NCI-H1436 (cell line): ENCODE measurements at regions not wholly inside any gene's neighbourhood (a gene's known extent, or its start where the extent isn't known, plus 50 kb on each side); places are given as distances from the start of the nearest gene placed in this dataset.

Source experiments
- DNase-seq: peaks from one replicate; lab custom pipeline; 2025; lab: John Stamatoyannopoulos, UW

DNA sequence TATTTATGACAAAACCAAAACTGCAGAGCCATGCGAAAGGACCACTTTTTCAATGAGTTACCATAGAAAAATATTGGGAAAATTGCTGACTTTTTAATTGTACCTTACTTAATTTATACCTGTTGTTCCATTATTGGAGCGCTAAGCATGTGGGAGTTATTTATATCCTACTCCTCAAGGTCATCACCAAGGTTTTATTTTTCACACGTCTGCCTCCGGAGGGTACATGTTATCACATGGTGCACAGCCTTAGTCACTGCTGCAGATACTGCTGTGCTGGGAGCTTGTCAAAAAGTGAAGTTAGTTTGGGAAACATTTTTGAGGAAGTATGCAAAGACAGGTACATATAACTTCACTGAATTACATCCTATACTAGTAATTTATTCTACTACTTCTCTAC is 1444.3 kb downstream of the AACS start:
- no peak for DNase-seq

GRCh38 chr12:126510630-126511029 is 1445.4 kb downstream of the AACS start:
- no peak for DNase-seq

- no peak for DNase-seq
These were observed 1448.0 kb downstream of the AACS start for GRCh38 chr12:126512916-126513913.

- no peak for DNase-seq
These were observed 1453.5 kb downstream of the AACS start for GRCh38 chr12:126518596-126519200.

DNA sequence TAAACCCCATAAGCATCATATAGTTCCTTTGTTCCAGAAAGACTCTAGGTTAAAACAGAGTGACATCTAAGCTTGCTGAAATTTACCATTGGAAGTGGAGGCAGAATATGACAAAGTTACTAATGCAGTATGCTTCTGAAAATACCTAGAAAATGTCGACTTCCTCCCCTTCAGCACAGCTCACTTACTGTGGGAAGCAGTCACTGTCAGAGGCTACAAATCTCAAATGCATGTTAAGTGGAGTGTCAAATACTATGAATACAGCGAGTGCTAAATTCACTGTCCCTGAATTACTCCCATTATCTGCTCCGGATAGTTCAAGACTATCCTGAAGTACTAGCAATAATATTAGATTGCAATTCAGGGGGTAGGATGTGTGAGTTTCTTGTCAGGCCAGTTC is 1454.6 kb downstream of the AACS start:
- no peak for DNase-seq

DNA sequence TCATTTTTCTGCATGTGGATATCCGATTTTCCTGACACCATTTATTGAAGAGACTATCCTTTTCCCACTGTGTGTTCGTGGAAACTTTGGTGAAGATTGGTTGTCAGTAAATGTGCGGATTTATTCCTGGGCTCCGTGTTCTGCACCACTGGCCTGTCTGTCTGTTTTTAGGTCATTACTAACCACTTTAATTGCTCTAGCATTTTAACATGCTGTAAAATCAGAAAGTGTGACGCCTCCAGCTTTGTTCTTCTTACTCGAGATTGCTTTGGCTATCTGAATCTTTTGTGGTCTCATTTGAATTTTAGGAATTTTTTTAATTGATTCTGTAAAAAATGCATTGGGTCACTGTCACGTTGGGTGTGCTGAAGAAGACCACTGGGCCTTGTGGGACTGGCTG is 1458.7 kb downstream of the AACS start:
- no peak for DNase-seq

DNA sequence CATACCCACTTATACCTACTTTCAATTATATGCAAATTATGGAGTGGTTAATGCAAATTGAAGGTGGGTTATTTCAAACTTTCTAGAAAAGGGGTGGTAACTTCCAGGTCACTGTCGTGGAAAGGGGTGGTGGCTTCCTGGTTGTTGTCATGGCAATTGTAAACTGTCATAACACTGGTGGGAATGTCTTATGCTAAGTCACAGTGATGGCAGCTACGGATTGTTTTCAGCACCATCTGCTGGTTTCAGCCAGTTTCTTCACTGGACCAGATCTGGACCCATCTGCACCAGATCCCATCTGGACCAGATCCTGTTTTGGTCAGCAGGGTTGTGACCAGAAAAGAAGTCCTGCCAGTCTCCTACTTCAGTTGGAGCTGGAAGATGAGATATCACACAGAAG is 1469.3 kb downstream of the AACS start:
- no peak for DNase-seq

DNA sequence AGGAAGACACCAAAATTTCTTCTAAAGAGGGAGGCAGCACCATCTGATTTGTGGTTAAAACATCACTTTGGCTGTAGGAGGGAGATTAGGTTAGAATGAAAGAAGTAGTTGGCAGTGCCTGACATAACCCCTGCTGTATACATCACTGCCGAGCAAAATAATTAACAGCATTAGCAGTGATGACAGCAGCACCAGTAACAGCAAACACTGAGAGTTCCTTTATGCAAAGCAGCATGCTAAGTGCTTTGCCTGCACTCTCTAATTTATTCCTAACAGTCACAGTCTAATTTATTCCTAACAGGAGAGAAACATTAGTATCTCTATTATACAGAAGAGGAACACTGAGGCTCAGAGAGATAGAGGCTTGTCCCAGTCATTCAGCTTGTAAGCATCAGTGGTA is 1469.7 kb downstream of the AACS start:
- no peak for DNase-seq

- DNase-seq: no peak
These were observed 1470.7 kb downstream of the AACS start for GRCh38 chr12:126535971-126536370.

GRCh38 chr12:126537961-126538530 is 1472.8 kb downstream of the AACS start:
- no peak for DNase-seq

DNA sequence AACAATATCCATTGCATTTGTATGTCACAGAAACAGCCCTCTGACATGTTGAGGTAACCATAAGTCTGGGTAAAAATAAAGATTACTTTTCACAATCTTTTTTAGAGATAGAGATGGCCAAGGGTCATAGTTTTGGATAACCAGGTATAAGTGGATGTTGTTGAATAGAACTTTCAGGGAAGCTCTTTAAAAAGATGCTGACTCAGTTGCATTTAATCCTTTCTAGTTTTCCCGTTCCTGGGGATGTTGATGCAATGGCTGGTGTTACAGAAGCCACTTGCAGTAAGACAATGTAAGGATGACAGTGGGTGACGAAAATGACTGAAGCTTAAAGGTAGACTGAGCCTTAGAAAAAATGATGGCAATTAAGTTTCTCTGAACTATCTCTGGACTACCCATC is 1473.7 kb downstream of the AACS start:
- no peak for DNase-seq

DNA sequence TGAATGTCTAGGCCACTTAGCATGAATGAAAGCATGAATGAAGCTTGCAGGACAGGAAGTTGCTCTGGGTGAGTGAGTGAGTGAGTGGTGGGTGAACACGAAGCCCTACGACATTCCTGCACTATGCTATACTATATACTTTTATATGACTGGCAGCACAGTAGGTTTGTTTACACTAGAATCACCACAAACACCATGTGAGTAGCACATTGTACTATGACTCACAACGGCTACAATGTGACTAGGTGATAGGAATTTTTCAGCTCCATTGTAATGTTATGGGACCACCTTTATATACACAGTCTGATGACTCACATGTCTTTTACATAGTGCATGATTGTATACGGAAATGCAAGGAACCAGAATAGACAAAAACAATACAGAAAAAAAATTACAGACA is 1480.2 kb downstream of the AACS start:
- no peak for DNase-seq

GRCh38 chr12:126547905-126548304 is 1482.7 kb downstream of the AACS start:
- DNase-seq: no peak

DNA sequence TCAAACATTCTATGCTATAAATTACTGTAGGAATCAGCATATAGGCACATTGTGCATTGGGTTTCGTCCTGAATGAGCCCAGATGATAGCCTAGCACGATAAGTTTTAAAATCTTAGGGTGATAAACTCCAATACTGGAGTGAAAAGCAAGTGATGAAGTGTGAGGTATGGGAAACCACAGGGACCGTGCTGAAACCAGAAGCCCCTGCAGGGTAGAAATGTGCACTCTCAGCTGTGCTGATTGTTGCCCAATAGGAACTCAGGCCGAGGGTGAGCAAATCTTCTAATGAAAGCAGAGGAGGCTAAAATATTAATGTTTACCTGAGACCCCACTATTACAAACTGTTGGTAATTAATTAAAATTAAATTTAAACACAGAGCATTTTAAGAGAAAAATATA is 1486.6 kb downstream of the AACS start:
- no peak for DNase-seq

GRCh38 chr12:126554625-126555024 is 1489.4 kb downstream of the AACS start:
- no peak for DNase-seq

GRCh38 chr12:126557659-126558058 is 1492.4 kb downstream of the AACS start:
- no peak for DNase-seq

DNA sequence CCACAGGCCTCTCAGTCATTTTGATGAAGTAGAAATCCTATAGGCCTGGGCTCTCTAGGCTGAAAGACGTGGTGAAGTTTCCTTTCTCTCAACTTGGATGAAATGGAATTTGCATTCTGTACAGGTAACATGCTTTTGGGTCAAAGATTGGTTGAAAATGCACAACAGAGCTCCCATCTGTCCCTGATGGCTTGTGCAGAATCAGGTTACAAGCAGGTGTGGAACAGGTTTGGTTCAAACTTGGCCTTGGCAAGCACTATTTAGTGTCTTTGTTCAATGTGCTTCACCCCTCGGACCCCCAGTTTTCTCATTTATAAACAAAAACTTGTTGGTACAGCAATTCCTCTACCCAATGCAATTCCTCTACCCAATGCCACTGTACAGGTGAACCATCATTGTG is 1493.0 kb downstream of the AACS start:
- DNase-seq: no peak

DNA sequence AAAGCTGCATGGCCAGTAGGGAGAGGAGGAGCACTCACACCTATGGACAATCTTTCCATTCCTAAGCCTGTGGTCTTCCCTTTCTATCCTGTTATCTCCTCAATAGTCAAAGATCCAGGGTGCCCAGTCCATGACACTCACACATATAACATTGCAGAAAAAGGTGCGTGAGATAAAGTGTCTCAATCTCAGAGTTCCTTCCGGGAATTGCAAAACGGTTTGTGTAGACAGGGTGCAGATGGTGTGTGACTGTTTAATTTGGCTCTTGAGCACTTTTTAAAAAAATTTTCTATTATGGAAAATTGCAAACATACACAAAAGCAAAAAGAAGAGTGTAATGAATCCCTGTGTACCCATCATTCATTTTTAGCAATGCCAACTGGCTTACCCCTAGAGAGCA is 1493.6 kb downstream of the AACS start:
- no peak for DNase-seq

DNA sequence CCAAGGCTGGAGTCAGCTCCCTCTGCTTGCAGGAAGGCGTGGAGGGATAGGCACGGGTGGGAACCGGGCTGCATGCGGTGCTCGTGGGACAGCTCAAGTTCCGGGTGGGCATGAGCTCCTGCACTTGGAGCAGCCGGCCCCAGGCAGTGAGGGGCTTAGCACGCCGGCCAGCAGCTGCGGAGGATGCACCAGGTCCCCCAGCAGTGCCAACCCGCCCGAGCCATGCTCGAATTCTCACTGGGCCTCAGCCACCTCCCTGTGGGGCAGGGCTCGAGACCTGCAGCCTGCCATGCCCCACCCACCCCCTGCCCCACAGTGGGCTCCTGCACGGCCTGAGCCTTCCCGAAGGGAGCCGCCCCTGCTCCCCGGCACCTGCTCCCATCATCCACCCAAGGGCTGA is 1501.8 kb downstream of the AACS start:
- no peak for DNase-seq

DNA sequence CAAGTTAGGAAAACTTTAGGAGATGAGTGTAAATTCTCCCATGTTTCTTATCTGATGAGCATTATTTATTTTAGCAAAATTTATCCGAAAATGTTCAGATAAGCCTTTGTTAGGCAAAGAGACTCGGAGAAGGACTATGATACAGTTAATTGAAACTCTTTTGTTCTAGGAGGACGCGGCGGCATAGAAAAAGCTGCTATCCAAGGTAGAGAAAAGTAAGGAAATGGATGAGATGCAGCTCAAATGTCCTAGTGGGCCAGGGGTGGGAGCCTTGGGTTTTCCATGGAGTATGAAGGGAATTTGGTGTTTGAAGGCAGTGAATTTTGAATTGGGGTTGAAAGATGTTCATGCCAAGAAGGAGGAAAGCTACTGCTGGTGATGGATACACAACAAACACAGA is 1504.5 kb downstream of the AACS start:
- no peak for DNase-seq

DNA sequence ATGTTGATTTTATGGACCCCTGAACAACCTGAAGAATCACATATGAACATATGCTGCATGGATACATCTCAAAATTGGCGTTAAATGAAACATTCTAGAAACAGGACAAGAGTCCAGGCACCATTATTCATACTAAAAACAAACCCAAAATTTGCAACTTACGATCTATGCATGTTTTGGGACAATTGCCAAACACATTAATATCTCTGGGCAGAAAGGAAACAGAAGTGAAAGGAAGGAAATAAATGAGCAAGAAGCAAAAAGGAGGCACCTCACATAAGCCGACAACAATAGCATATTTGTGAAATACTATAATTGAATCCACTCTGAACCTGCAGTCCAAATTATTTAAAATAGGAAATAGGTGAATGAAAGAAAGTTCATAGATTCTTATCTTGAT is 1505.3 kb downstream of the AACS start:
- no peak for DNase-seq

DNA sequence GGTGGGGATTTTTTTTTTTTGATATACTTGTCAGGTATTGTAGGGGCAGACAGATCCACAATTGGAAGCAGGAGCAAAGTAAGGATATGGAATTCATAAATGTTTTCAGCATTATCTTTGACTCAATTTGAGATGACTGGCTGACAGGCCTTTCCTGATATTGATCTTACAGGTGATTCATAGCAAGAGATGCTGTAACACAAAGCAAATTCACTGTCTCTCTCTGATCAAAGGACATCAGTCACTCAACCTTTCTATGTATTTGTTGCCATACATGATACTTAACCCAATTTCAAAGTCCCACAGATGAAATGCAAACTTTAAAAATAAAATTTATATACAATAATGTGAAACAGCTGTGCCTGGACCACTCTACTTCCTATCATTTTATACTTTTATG is 1506.9 kb downstream of the AACS start:
- no peak for DNase-seq

- DNase-seq: no peak
These were observed 1516.4 kb downstream of the AACS start for GRCh38 chr12:126581655-126582054.
